Astrocyte (in vitro differentiated cells and primary cell): ENCODE measurements at regions not wholly inside any gene's neighbourhood (a gene's known extent, or its start where the extent isn't known, plus 50 kb on each side); places are given as distances from the start of the nearest gene placed in this dataset.

Experiments
- DNase-seq: peaks from one replicate; pipeline ENCODE4 v3.0.0-alpha.2; 2010; ENCODE audit warnings: low read depth
- FAIRE-seq: peaks from 2 replicates; lab custom pipeline; 2011; peaks lifted over from hg19 to GRCh38; lab: Jason Lieb, UNC
- H2AFZ ChIP-seq: 2 replicates; pipeline ENCODE4 v1.6.0; 2012; ENCODE audit warnings: low read depth, low read length, inconsistent platforms
- H3K27ac ChIP-seq: 2 replicates; pipeline ENCODE4 v1.5.1; 2011; ENCODE audit warnings: low read depth, low read length, inconsistent platforms
- H3K27me3 ChIP-seq: 2 replicates; pipeline ENCODE4 v1.6.0; 2011; ENCODE audit warnings: low read length, inconsistent platforms; ENCODE audit not compliant: insufficient read depth
- H3K36me3 ChIP-seq: 2 replicates; pipeline ENCODE4 v1.5.1; 2011; ENCODE audit warnings: low read length, inconsistent platforms; ENCODE audit not compliant: insufficient read depth
- H3K4me1 ChIP-seq: 2 replicates; pipeline ENCODE4 v1.5.1; 2011; ENCODE audit warnings: low read length, inconsistent platforms; ENCODE audit not compliant: insufficient read depth
- H3K4me2 ChIP-seq: 2 replicates; pipeline ENCODE4 v1.6.0; 2012; ENCODE audit warnings: low read length, inconsistent platforms
- H3K4me3 ChIP-seq: 2 replicates; pipeline ENCODE4 v1.5.1; 2011; ENCODE audit warnings: low read depth, mild to moderate bottlenecking, low read length, inconsistent platforms; ENCODE audit not compliant: insufficient read depth
- H3K79me2 ChIP-seq: 2 replicates; pipeline ENCODE4 v1.6.0; 2012; ENCODE audit warnings: mild to moderate bottlenecking, low read length, inconsistent platforms; ENCODE audit not compliant: insufficient read depth
- H3K9ac ChIP-seq: 2 replicates; pipeline ENCODE4 v1.6.0; 2012; ENCODE audit warnings: mild to moderate bottlenecking, low read length, inconsistent platforms
- H3K9me3 ChIP-seq: 2 replicates; pipeline ENCODE4 v1.5.1; 2012; ENCODE audit warnings: low read depth, mild to moderate bottlenecking, low read length, inconsistent platforms; ENCODE audit not compliant: insufficient read depth
- H4K20me1 ChIP-seq: 2 replicates; pipeline ENCODE4 v1.6.0; 2012; ENCODE audit warnings: low read length, inconsistent platforms; ENCODE audit not compliant: insufficient read depth
- H3K27ac Mint-ChIP-seq: one replicate; pipeline ENCODE4 v1.8.0; 2021; ENCODE audit warnings: mild to moderate bottlenecking, mixed read lengths; ENCODE audit not compliant: unreplicated experiment
- H3K27me3 Mint-ChIP-seq: one replicate; pipeline ENCODE4 v1.8.0; 2021; ENCODE audit warnings: low read depth, mixed read lengths; ENCODE audit not compliant: unreplicated experiment
- H3K36me3 Mint-ChIP-seq: one replicate; pipeline ENCODE4 v1.8.0; 2021; ENCODE audit warnings: low read depth, mixed read lengths; ENCODE audit not compliant: unreplicated experiment
- H3K4me1 Mint-ChIP-seq: one replicate; pipeline ENCODE4 v1.8.0; 2021; ENCODE audit warnings: low read depth, mixed read lengths; ENCODE audit not compliant: unreplicated experiment
- H3K4me3 Mint-ChIP-seq: one replicate; pipeline ENCODE4 v1.8.0; 2021; ENCODE audit warnings: mild to moderate bottlenecking, moderate library complexity, mixed read lengths; ENCODE audit not compliant: unreplicated experiment
- H3K9me3 Mint-ChIP-seq: one replicate; pipeline ENCODE4 v1.8.0; 2021; ENCODE audit warnings: mild to moderate bottlenecking, mixed read lengths; ENCODE audit not compliant: unreplicated experiment
- EZH2 ChIP-seq: IDR thresholded peaks from 2 replicates; pipeline ENCODE4 v1.6.1; 2012; ENCODE audit warnings: mild to moderate bottlenecking, low read length, inconsistent platforms; ENCODE audit not compliant: insufficient read depth
- TF ChIP-seq, protein P1 (sequence below): IDR thresholded peaks from 2 replicates; pipeline ENCODE4 v1.5.1; 2011; ENCODE audit warnings: low read depth, mild to moderate bottlenecking, inconsistent platforms, low read length, moderate library complexity; ENCODE audit not compliant: insufficient read depth

DNA sequence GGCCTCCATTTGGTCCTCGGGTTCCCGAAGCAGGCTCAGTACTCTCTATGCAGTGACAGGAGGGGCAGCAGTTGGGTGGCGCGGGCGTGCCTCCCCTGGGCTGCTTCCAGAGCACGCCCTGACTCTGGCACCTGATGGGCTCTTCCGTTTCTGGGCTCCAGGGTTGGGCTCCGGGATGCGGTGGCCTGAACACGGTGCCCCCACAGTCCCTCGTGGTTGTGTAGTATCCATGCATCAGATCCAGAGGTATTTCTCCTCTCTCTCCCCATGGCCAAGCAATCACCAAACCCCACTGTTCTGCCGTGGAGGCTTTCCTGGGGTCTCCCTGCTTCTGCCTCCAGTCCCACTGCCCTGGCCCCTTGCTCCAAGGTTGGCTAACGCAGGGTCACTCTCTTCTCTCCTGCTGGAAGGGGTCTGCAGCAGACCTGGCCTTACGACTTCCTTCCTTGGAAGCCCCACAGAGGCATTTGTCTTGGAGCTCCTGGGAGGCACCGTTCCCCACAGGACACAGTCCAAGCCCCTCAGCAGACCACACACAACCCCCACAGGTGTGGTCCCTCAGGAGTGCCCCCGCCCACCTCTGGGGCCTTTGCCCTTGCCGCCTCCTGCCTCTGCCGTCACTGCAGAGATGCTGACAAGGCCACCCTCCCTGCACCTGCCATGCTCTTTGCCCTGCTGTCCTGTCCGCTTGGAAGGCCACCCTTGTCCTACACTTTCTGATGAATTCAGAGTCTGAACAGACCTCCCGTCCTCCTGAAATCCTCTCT lies 136.6 kb upstream of the ASB18 start:
- TF ChIP-seq EZH2, result no peak
- TF ChIP-seq, protein P1, sequence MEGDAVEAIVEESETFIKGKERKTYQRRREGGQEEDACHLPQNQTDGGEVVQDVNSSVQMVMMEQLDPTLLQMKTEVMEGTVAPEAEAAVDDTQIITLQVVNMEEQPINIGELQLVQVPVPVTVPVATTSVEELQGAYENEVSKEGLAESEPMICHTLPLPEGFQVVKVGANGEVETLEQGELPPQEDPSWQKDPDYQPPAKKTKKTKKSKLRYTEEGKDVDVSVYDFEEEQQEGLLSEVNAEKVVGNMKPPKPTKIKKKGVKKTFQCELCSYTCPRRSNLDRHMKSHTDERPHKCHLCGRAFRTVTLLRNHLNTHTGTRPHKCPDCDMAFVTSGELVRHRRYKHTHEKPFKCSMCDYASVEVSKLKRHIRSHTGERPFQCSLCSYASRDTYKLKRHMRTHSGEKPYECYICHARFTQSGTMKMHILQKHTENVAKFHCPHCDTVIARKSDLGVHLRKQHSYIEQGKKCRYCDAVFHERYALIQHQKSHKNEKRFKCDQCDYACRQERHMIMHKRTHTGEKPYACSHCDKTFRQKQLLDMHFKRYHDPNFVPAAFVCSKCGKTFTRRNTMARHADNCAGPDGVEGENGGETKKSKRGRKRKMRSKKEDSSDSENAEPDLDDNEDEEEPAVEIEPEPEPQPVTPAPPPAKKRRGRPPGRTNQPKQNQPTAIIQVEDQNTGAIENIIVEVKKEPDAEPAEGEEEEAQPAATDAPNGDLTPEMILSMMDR, result no peak
- Mint-ChIP-seq H3K36me3 (no peaks in the 10 kb centered on the region), H3K27ac (no peak overlapping the region), H3K27me3 (peaks cover 7% of the 10 kb centered on the region), H3K4me1 (no peaks in the 10 kb centered on the region), H3K9me3 (peaks cover 3% of the 10 kb centered on the region), H3K4me3 (no peak overlapping the region)
- Histone ChIP-seq H3K9me3 (no peaks in the 10 kb centered on the region), H3K4me1 (no peaks in the 10 kb centered on the region), H3K4me3 (no peak overlapping the region), H4K20me1 (no peaks in the 10 kb centered on the region), H3K27ac (no peak overlapping the region), H3K36me3 (no peaks in the 10 kb centered on the region), H3K79me2 (no peaks in the 10 kb centered on the region), H3K9ac (no peak overlapping the region), H2AFZ (no peak overlapping the region), H3K4me2 (no peak overlapping the region), H3K27me3 (no peaks in the 10 kb centered on the region)
- DNase-seq (no peak), FAIRE-seq (no peak)

DNA sequence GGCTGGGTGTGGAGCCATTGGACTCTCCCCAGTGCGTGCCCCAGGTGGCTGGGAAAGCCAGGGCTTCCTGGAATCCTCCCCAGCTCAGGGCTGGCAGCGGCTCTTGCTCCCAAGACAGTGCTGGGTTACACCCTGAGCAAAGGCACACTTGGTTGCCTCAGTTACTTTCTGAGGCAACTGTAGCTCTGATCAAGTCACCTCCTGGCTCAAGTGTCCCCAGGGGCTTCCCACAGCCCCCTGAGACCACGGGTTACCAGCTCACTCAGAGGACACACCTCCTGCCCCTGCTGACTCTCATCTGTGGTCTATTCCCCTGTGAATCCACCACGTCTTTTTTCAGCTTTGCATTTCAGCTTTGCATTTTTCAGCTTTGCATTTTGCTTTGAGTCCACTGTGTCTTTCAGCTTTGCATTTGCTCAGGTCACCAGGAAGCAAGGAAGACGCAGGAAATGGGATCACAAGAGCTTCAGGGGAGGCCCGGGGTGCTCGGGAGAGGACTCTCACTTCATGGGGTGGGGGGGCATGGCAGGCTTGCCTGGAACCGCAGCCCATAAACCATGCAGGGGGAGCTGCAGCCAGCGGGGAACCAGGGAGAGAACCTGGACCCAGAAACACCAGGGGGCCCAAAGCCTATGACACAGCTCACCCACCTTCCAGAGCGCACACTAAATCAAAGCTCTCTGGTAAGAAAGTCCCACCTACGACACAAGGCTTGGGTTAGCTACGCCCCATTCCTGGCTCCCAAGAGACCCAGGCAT lies 138.0 kb upstream of the ASB18 start:
- no peaks in the 10 kb centered on the region for H3K36me3 ChIP-seq
- no peak for TF ChIP-seq EZH2
- TF ChIP-seq, protein P1, result no peak
- FAIRE-seq (no peak), DNase-seq (no peak)
- H3K27me3 ChIP-seq, result no peaks in the 10 kb centered on the region
- H3K9me3 ChIP-seq, result no peaks in the 10 kb centered on the region
- Mint-ChIP-seq H3K4me3 (no peak overlapping the region), H3K27me3 (peaks cover 7% of the 10 kb centered on the region), H3K36me3 (no peaks in the 10 kb centered on the region), H3K4me1 (no peaks in the 10 kb centered on the region), H3K9me3 (peaks cover 3% of the 10 kb centered on the region), H3K27ac (no peak overlapping the region)
- no peak overlapping the region for H2AFZ ChIP-seq
- H3K4me3 ChIP-seq, result no peak overlapping the region
- no peak overlapping the region for H3K9ac ChIP-seq
- no peaks in the 10 kb centered on the region for H4K20me1 ChIP-seq
- H3K4me1 ChIP-seq, result no peaks in the 10 kb centered on the region
- H3K4me2 ChIP-seq, result no peak overlapping the region
- H3K79me2 ChIP-seq, result no peaks in the 10 kb centered on the region
- H3K27ac ChIP-seq, result no peak overlapping the region
